Amygdala (tissue), 56 donors: ENCODE measurements at regions not wholly inside any gene's neighbourhood (a gene's known extent, or its start where the extent isn't known, plus 50 kb on each side); places are given as distances from the start of the nearest gene placed in this dataset.
"Not testable (repeated sequence)": the region's sequence is repeated elsewhere in the genome, so short reads cannot be mapped to it uniquely, and the experiment has no call there.

ENCODE experiments used
- DNase-seq, 56 donors: peaks; one replicate each; lab custom pipeline; 2025; lab: John Stamatoyannopoulos, UW

DNA sequence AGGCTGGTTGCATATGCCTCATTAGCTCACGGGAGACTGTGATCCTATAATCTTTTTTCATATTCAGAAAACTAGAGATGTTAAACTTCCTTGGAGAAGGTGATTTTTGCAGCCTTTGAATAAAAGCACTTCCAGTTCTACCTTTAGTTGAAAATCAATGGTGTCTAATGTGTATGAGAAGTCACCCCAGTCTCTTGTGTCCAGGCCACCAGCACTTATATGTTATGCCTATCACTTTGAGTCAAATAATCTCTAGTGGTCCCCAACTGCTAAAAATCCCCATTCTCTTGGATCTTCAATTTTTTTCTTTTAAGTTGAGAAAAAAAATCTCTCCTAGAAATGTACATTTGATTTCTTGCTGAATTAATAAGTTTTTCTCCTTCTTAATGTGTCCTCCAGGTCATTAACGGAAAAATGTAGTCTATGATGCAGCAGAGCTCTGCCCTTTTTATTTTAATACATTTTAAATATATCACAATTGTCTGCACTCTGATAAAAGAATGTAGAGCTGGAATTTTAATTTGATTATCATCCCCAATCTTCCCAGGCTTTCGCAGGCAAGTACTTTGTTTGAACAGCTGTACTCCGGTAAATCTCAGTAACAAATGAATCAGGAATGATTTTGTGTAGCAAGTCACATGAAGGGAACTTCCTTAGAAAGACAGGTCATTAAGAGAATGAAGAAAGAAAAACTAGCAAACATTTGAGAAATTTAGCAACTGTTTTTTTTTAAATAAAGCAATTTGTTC, 147.0 kb downstream of the SOX4 start:
- no peak for DNase-seq

DNA sequence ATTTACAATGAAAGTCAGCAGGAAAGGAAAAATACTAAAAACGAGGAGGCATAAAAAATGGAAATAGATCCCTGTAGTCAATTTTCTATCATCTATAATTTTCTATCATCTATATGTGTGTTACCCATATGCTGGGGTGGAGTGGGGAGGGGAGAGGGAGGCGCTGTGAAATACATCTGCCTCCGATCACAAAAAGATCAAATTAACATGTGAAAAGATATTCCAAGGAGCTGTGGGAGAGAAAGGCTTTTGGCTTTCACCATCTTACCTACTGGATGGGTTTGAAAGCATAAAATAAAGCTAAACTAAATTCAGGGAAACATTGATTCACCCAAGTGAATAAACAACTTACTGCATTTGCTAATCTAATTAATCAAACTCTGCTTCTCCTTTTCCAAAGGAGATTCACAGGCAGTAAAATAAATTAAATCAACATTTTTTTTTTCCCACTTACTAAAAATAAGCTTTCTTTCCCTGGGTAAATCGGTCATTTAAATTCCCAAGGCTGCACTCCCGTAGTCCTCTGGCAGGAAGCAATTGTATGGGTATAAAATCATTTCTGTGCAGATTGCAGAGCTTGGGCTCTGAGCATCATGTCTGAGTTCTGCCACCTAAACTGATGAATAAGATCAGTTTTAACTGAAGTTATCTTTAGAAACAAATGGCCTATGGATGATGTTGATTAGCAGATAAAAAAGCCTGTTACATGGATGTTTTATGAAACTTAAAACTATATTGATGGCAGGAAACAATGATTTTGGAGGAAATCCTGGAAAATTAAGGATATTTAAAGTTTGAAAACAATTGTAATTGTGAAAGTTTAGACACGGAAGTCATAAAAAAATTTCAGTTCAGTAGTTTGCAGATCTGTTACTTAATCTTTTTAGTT, 147.9 kb downstream of the SOX4 start:
- DNase-seq, result no peak

DNA sequence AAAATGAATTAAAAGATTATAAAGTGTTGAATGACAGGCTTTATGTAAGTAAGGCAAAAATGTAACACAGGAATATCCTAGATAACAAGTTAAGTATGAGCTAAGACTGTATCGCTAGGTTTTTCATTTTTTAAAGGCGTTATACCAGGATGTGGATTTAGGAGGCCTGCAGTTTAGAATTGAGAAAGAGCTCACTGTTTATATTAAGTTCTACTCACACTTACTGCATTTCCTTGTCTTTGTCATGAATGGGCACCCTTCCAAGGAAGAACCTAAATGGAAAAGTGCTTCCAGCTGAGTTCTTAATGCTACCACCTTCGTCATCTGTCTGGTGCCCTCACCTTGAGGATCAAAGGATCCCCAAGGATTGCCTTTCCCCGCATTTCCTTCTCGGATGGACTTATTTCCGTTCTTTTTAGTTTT, 148.7 kb downstream of the SOX4 start:
- no peak for DNase-seq

DNA sequence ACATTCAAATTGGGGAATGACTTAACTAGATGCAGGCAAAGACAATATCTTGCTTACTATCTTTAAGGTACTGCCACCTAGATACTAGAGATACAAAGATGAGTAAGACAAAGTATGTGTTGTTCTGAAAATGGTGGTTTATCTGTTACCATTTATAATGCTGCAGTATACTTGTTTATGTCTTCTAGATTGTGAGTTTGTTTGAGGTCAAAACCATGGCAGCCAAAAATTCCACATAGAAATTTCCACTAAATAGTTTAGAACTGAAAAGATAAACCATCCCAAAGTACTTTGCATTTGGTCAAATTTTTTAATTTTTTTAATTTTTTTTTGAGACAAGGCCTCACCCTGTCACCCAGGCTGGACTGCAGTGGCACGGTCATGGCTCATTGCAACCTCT, 150.8 kb downstream of the SOX4 start:
- no peak for DNase-seq

DNA sequence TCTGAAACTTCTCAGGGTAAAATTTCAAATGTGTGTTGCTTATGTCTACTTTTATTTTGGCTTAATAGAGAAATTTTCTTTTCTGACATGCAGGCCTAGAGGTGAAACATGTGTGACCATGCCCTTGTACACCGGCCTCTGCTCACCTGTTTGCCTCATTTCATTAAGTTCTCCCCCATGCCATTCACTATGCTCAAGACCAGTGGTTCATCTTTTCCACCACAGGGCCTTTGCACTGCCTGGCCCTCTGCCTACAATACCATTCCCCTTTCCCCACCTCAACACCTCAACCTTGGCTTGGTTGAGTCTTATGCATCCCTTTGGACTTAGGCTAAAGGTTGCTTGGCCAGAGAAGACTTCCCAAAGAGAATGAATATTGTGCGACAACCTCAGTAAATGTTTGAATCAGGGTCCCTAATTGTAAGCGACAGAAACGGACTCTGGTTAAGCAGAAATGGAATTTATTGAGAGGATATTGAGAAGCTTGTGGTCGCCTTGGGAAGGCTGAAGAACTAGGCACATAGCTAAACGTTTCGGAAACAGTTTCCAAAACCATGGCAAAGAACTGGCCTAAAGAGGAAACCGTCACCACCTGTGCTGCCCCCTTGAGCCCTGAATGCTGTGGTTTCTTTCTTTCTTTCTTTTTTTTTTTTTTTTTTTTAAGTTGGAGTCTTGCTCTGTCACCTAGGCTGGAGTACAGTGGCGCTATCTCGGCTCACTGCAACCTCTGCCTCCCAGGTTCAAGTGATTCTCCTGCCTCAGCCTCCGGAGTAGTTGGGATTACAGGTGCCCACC, 152.2 kb downstream of the SOX4 start:
- no peak for DNase-seq

DNA sequence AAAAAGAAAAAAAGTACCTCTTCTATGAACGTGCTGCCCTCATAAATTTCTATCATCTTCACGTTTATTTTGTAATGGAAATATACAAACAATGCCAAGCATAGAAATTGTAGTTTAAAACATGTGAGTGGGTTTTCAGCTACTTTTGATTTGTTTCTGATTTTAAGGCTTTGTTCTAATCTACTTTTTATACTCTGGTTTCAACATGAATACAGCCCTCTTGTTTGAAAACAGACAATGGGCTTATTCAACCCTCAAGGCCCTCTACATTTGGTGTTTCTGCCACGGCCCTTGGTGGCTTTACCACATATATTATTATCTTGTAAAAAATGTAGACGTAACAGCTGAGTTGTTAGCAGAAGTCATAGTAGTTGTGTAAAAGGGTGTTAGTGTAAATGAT, 153.9 kb downstream of the SOX4 start:
- peak in 1 of 56 donors; percentile 2 for DNase-seq

DNA sequence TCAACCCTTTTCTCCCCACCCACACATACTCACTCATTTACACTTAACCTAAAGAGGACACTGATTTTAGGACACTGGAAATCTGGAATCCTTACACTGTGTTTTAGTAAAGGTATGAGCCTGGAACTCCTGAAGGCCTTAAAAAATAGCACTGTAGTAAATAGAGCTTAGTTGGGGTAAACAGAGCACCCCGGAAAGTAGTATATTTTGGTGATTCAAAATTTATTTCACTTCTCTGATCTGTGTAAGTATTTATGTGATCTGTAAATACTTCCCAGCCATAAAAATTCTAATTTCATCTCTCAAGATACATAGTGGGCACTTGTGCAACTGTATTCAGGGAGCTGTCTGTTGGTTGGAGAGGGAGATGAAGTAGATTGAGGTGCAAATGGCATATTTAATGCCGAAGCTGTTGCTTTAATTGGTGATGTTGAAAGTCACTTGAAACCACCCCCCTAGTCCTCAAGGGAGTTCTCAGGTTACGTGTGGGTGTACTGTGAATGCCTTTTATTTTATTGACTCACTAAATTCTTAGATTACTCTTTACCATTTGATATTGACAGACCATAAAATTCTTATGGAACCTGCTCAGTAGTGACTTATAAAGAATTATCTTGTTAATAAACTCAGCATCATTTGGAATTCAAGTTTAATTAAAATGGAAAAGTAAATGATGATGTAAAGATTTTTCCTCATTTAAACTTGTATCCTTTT, 154.9 kb downstream of the SOX4 start:
- no peak for DNase-seq

DNA sequence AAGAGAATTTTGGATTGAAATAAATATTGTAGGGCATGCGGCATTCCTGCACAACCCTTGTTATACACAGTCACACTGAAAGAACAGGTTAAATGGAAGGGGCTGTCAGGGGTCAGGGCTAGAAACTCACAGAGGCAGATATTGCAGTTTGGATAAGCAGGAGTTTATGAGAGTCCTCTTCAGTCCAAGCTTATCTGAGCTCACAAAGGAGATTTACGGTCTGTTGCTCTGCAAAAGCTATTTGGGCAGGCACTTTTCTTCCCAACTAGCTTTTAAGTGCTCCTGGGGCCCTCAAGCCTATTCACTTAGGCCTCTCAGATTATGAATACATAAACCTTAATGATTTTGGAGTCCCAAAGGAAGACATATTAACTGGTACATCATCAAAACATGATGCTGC, 156.2 kb downstream of the SOX4 start:
- DNase-seq, result no peak

DNA sequence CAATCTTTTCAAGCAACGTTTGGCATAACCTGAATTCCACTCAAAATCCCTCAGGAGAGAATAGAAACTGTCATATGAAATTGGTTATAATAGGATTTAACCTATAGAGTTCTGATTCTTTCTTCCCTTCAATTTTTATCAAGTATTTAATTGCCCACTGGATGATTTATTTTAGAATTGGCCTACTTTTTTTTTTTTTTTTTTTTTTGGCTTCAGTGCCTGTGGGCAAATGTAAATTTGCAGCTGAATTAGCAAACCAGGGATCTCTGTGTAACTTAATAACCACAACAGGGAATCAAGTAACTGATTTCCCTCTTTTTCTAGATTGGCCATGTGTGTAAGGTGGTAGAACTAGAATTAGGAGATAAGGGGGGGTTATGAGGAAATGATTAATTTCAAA, 157.0 kb downstream of the SOX4 start:
- DNase-seq, result no peak

DNA sequence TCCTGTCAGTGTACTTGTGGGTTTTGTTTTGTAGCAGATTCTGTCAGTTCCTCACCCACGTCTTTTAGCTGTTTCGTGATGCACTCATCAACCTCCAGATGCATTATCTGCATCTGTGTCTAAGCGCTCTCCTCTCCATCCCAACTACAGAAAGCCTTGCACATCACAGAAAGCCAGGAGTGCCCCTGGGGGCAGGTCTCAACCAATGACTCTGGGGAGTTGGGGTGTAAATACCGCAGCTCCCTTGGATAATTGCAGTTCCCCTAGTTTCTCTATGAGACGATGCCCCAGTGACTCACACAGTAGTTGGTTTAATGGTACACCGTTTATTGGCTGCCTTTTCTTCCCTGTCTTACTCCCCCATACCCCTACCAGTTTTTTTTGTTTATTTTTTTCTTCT, 158.1 kb downstream of the SOX4 start:
- DNase-seq, result no peak

DNA sequence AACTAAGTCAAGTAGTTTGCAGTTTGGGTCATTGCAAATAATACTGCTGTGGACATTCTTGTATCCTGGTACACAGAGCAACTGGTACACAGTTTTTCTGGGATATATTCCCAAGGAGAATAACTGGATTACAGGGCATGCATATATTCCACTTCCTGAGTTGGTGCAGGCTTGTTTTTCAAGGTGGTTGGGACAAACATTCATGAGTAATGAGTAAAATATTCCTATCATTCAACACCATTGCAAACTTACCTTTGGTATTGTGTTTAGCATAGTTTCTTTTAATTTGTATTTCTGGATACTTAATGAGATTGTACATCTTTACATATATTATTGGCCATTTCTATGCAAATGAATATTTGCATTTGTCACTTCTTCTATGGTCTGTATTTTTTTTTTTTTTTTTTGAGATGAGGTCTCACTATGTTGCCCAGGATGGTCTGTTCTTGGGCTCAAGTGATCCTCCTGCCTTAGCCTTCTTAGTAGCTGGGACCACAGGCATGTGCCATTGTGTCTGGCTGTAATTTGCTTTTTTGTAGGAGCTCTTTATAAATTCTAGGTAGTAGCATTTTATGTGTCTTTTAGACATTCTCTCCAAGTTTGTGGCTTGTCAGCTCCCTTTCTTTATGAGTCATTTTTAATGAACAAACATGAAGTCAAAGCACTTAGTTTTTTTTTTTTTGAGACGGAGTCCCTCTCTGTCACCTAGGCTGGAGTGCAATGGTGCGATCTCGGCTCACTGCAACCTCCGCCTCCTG, 158.7 kb downstream of the SOX4 start:
- no peak for DNase-seq

DNA sequence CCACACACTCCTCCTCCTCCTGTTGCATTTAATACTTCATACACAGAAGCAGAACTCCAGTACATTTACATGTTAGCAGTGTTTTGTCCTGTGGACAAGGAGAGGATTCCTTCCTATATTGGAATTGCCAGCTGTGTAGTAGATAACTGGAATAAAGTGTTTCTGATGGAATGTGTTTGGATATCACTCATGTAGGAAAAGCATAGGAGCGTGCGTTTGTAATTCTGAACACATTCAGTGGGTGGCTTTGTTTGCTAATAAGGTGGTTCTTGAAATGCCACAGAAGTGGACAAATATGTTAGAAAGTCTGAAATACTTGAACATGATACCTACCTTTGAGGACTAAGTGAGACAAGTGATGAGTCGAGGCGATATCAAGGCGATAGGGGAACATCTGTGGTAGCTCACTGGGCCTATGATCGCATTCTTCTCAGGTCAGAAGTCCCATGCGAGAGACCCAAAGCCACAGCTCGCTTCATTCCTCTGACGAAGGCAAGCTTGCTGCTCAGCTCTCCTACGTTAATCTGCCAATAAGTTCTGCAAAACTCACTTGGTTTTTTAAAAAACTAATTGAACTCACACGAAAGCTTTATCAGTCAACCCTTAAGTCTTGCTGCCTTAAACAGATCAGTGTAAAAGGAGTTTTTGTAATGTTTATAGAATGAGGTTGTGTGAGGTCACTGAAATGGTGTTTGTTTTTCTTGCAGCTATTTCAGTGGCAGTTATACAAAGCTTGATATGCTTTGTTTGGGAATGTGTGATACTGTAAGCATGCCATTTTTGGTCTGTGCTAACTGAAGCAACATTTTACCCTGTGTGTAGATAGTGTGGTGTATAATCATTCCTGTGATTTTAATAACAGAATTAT, 159.9 kb downstream of the SOX4 start:
- no peak for DNase-seq

DNA sequence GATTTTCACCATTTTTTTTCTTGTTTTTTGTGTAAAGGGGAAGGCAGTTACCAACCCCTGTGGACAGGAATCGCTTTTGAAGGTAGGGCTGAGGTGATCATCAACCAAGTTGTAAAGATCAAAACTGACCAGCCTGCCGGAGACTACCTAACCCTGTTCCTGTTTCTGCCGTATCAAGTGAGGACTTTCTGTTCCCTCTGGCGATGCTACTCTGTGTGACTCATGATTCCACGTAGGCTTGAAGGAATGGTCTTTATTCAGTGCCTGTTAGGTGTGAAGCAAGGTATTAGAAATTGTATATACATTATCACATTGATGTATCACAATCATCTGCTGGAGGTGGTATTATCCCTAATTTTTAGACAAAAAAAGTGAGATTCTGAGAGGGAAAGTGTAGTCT, 161.3 kb downstream of the SOX4 start:
- no peak for DNase-seq

DNA sequence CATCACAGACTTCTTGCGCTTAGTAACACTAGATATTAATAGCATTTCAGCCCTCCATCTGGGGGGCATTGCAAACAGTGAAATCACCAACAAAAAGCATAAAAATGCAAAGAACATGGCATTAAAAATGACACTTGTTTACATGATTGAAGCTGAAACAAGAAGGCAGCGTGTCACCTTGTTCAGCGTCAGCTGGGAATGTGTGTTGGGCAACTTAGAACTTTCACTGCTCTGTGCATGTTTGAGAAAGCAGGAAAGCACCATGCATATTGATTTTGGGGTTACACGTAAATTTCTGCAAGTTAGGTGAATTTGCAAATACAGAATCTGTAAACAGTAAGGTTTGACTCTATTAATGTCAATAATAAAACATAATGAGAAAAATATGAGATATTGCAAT, 162.9 kb downstream of the SOX4 start:
- no peak for DNase-seq

DNA sequence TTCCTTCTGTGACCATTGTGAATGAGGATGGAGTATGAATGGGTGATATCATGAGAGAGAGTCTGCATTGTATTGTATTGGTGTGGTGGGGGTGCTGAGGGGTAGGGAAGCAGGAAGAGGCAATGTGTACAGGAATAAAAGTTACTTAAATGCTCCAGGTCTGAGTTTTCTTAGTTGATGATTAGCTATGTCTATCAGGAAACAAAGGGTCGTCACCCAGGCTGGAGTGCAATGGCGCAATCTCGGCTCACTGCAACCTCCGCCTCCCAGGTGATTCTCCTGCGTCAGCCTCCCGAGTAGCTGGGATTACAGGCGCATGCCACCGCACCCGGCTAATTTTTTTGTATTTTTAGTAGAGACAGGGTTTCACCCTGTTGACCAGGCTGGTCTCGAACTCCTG, 163.8 kb downstream of the SOX4 start:
- DNase-seq, result not testable (repeated sequence)

DNA sequence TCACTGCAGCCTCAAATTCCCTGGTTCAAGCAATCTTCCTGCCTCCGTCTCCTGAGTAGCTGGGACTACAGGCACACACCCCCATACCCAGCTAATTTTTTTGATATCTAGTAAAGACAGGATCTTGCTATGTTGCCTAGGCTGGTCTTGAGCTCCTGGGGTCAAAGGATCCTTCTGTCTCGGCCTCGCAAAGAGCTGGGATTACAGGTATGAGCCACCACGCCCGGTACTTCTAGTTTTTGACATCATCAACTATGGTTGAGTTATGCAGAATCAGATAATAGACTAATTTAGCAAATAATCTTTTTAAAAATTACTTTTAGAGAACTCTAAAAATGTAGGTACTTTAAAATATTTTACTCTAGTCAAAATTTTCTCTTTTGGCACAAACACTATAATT, 166.2 kb downstream of the SOX4 start:
- DNase-seq, result no peak

DNA sequence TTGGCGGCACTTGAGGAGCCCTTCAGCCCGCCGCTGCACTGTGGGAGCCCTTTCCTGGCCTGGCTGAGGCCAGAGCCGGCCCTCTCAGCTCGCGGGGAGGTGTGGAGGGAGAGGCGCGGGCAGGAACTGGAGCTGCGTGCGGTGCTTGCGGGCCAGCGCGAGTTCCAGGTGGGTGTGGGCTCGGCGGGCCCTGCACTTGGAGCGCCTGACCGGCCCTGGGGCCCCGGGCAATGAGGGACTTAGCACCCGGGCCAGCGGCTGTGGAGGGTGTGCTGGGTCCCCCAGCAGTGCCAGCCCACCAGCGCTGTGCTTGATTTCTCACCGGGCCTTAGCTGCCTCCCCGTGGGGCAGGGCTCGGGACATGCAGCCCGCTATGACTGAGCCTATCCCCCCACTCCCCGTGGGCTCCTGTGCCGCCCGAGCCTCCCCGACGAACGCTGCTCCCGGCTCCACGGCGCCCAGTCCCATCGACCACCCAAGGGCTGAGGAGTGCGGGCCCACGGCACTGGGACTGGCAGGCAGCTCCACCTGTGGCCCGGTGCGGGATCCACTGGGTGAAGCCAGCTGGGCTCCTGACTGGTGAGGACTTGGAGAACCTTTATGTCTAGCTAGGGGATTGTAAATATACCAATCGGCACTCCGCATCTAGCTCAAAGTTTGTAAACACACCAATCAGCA, 167.6 kb downstream of the SOX4 start:
- not testable (repeated sequence) for DNase-seq

DNA sequence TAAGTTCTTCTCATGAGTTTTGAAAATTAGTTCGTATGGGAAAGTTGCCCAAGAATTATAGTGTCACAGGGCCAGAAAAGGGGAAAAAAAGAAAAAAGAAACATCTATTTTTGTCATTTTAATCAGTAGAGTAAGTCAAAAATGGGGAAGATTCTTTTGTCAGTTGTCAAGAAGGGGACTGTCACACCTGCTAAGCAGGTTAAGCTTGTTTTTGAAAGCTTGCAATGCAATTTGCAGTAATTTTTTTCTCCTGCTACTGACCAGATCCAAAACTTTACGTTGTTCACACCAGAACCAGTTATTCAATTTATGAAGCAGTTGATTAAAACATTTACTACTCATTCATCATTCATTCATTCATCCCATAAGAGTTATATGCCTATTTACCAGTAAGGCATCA, 171.4 kb downstream of the SOX4 start:
- no peak for DNase-seq
